ENCODE measurements at regions not wholly inside any gene's neighbourhood (a gene's known extent, or its start where the extent isn't known, plus 50 kb on each side); places are given as distances from the start of the nearest gene placed in this dataset.

- DNase-seq, result no peak
Measured at GRCh38 chr18:59954755-59955156, 55.0 kb downstream of the PMAIP1 start.

GRCh38 chr18:59954241-59954640 is 54.4 kb downstream of the PMAIP1 start:
- DNase-seq, result no peak
